ENCODE measurements at regions not wholly inside any gene's neighbourhood (a gene's known extent, or its start where the extent isn't known, plus 50 kb on each side); places are given as distances from the start of the nearest gene placed in this dataset.

- Histone ChIP-seq H3K27ac (no peak overlapping the region), H3K4me3 (no peak overlapping the region)
These were observed 322.6 kb upstream of the WWC1 start for GRCh38 chr5:167968837-167969236.

- H3K4me3 ChIP-seq: no peak overlapping the region
- peak overlapping the region in 1 of 21 experiments; percentile 39 for H3K27ac ChIP-seq
These were observed 321.4 kb upstream of the WWC1 start for GRCh38 chr5:167969998-167970397.

- H3K27ac ChIP-seq: no peak overlapping the region
These were observed 319.7 kb upstream of the WWC1 start for GRCh38 chr5:167971706-167972105.

DNA sequence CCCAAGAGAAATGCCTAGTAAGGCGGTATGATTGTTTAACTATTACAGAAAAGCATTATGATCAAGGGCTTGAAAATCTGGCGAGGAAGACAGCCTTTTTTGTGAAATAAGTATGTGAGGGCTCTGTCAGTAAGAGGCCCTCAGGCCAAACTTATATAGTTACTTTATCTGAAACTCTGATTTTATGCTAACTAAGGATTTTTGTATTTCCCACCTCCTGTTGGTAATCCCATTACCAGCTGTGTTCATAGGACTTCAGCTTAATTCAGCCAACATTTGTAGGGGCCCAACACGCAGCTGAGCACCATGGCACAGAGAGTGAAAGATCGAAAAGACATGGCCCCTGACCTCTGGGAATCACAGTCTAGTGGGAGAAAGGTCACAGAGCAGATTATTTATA is 318.3 kb upstream of the WWC1 start:
- Histone ChIP-seq H3K27ac (no peak overlapping the region), H3K4me3 (no peak overlapping the region)

More at GRCh38 chr5:167971706-167972105, 319.7 kb upstream of the WWC1 start:
- no peak overlapping the region for H3K4me3 ChIP-seq

DNA sequence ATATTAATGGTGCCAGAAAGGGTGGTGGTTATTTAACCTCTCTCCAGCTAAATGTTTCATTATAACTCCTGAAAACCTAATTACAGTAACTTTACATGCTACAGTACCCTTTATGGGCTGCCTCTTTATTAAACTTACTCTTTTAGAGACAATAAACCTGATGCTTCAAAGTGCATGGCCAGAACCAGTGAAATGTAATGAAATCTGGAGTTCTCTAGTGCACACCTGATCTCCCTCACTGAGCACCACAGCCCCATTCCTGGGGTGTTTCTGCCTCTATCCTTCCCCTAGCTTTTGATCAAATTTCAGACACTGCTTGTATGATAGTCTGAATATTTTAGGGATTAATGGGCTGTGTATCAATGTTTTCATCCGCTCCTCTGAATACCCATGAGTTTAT is 306.5 kb upstream of the WWC1 start:
- Histone ChIP-seq H3K27ac (no peak overlapping the region), H3K4me3 (no peak overlapping the region)

- H3K4me3 ChIP-seq: no peak overlapping the region
- H3K27ac ChIP-seq: no peak overlapping the region
These were observed 306.1 kb upstream of the WWC1 start for GRCh38 chr5:167985373-167985772.

- Histone ChIP-seq H3K4me3 (no peak overlapping the region), H3K27ac (no peak overlapping the region)
These were observed 303.8 kb upstream of the WWC1 start for GRCh38 chr5:167987490-167988280.

DNA sequence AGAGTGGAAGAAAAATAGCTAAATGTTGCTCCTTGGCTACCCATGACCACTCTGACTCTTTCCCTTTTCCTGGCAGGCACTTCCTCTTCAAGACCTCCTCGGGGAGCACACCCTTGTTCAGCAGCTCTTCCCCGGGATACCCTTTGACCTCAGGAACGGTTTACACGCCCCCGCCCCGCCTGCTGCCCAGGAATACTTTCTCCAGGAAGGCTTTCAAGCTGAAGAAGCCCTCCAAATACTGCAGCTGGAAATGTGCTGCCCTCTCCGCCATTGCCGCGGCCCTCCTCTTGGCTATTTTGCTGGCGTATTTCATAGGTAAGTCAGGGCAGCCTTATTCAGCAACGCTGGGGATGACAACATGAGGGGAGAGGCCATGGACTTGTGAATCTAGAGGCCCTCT is 298.6 kb upstream of the WWC1 start:
- Histone ChIP-seq H3K4me3 (no peak overlapping the region), H3K27ac (no peak overlapping the region)

- H3K4me3 ChIP-seq: no peak overlapping the region
- peak overlapping the region in 5 of 21 experiments; percentile 14 to 56 (median 41) for H3K27ac ChIP-seq
These were observed 297.7 kb upstream of the WWC1 start for GRCh38 chr5:167993771-167994170.

- H3K4me3 ChIP-seq: no peak overlapping the region
- peak overlapping the region in 5 of 21 experiments; percentile 6 to 33 (median 24) for H3K27ac ChIP-seq
These were observed 295.5 kb upstream of the WWC1 start for GRCh38 chr5:167995844-167996425.

- Histone ChIP-seq H3K4me3 (no peak overlapping the region), H3K27ac (no peak overlapping the region)
These were observed 293.2 kb upstream of the WWC1 start for GRCh38 chr5:167998148-167998767.

- Histone ChIP-seq H3K27ac (no peak overlapping the region), H3K4me3 (no peak overlapping the region)
These were observed 292.3 kb upstream of the WWC1 start for GRCh38 chr5:167999182-167999581.

DNA sequence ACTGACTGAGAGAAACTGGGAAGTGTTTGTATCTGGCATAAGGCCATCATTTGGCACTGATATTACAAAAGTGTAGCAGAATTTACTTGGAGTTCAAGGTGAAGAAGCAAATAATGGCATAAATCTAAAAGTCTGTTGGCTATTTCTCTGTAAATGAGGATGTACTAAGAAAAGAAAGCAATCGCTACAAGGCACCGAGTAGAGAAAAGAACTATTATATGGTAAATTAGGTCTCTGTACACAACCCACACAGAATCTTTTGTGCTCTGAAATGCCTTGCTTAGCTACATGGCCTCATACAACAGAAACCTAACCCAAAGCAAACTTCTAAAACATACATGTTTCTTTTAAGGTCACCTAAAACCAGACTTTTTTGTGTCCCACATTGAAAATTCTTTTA is 290.1 kb upstream of the WWC1 start:
- Histone ChIP-seq H3K27ac (no peak overlapping the region), H3K4me3 (no peak overlapping the region)

- H3K4me3 ChIP-seq: no peak overlapping the region
These were observed 289.3 kb upstream of the WWC1 start for GRCh38 chr5:168002116-168002515.

DNA sequence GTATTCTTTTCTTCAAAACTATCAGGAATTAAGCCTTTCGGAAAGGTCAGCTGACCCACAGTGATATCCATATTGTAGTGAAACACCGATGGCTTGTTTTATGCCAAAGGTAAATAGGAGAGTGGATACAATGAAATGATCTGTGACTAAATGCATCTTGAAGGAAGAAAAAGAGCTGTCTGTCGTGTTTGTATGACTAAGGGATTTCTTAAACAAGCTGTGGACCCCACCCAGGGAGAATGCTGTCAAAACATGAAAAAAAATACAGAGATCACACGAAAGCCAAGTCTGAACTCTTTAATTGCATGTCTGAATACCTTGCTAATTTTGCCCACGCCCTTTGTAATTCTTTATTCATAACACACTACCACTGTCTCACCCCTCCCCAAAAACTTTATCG is 286.4 kb upstream of the WWC1 start:
- no peak overlapping the region for H3K4me3 ChIP-seq
- H3K27ac ChIP-seq: peak overlapping the region in 6 of 21 experiments; percentile 10 to 61 (median 40)

More at GRCh38 chr5:168002116-168002515, 289.3 kb upstream of the WWC1 start:
- no peak overlapping the region for H3K27ac ChIP-seq

- Histone ChIP-seq H3K27ac (peak overlapping the region in 4 of 21 experiments; percentile 23 to 61 (median 49)), H3K4me3 (no peak overlapping the region)
These were observed 285.5 kb upstream of the WWC1 start for GRCh38 chr5:168005936-168006335.

GRCh38 chr5:168006456-168007130 is 284.9 kb upstream of the WWC1 start:
- peak overlapping the region in 2 of 21 experiments; percentile 38 to 61 for H3K27ac ChIP-seq
- no peak overlapping the region for H3K4me3 ChIP-seq

DNA sequence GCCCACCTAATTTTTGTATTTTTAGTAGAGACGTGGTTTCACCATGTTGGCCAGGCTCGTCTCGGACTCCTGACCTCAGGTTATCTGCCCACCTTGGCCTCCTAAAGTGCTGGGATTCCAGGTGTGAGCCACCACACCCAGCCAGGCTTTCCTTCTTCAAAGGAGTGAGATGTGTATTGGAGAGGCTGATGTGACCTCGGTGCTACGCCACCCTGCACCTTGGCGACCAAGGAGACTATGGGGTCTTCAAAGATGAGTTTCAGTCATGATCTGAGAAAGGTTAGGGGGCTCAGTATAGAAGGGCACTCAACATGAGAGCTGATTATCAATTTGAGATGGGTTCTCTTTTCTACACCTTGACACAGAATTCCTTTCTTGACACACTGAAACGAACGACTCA is 284.2 kb upstream of the WWC1 start:
- no peak overlapping the region for H3K4me3 ChIP-seq
- H3K27ac ChIP-seq: no peak overlapping the region

DNA sequence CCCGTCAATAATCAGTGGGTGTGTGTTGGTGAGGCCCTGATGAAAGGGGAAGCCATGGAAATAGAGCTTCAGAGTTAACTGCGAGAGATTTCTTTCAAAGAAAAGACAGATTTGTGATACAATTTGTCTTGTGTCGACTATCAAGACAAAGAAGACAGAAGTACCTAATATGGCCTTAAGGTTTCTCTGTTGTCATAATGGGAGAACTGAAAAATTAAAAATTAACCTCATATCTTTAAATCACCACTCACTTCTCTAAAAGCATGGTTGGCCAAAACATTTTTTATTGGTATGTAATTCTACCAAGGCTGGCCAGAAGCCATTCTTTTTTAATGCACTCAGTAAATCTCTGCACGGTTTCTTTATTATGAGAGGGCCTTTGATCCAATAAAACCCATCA is 282.9 kb upstream of the WWC1 start:
- Histone ChIP-seq H3K4me3 (no peak overlapping the region), H3K27ac (no peak overlapping the region)

DNA sequence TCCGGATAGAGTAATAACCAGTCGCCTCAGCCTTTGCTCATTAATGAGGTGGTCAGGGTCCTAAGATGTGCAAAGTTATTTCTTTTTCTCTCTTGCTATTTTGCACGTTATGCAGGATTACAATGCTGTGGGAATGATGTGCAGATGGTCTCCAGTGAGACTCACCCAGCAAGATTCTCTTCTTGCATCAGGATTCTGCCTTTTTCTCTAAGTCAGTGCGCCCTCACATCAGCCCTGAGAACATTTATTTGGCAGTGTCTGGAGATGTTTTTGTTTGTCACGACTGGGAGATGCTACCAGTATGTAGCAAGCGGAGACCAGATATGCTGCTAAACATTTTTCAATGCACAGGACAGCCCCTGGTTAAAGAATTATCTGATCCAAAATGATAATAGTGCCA is 280.3 kb upstream of the WWC1 start:
- Histone ChIP-seq H3K4me3 (no peak overlapping the region), H3K27ac (no peak overlapping the region)
